Osteocyte (in vitro differentiated cells): ENCODE measurements at regions not wholly inside any gene's neighbourhood (a gene's known extent, or its start where the extent isn't known, plus 50 kb on each side); places are given as distances from the start of the nearest gene placed in this dataset.

Experiments
- DNase-seq: peaks from one replicate; pipeline ENCODE4 v3.0.0; 2021; ENCODE audit warnings: mixed read lengths; ENCODE audit not compliant: unreplicated experiment; ENCODE audit errors: extremely low spot score
- H3K27ac Mint-ChIP-seq: one replicate; pipeline ENCODE4 v1.8.0; 2021; ENCODE audit warnings: mild to moderate bottlenecking, mixed read lengths; ENCODE audit not compliant: unreplicated experiment
- H3K27me3 Mint-ChIP-seq: one replicate; pipeline ENCODE4 v1.8.0; 2021; ENCODE audit warnings: mixed read lengths; ENCODE audit not compliant: unreplicated experiment
- H3K36me3 Mint-ChIP-seq: one replicate; pipeline ENCODE4 v1.8.0; 2021; ENCODE audit warnings: mixed read lengths; ENCODE audit not compliant: unreplicated experiment
- H3K4me1 Mint-ChIP-seq: one replicate; pipeline ENCODE4 v1.8.0; 2021; ENCODE audit warnings: mixed read lengths; ENCODE audit not compliant: unreplicated experiment
- H3K4me3 Mint-ChIP-seq: one replicate; pipeline ENCODE4 v1.8.0; 2021; ENCODE audit warnings: mild to moderate bottlenecking, moderate library complexity, mixed read lengths; ENCODE audit not compliant: unreplicated experiment
- H3K9me3 Mint-ChIP-seq: one replicate; pipeline ENCODE4 v1.8.0; 2021; ENCODE audit warnings: mixed read lengths; ENCODE audit not compliant: unreplicated experiment
- TF ChIP-seq, protein P1 (sequence below): fragments of 200-600 bp; sonication (generic); IDR thresholded peaks from 2 replicates; pipeline ENCODE4 v1.5.0; 2021; ENCODE audit warnings: antibody characterized with exemption, mild to moderate bottlenecking, moderate library complexity

DNA sequence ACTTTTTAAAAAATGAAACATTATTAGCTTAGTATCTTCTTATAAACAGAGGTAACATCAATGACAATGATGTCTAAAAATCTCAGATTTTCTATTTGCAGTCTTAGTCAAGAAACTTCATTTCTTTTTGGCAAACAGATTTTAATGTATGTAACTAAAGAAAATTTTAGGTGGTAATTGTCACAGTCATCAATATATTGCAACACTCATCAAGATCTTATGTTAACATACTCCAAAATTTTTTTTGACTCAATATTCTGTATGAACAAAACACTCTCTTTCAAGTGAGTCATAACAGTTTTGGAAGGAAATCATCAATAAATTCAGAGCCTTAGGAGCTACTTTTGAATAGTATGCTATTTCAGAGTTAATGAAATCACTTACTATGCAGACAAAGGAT, 1507.6 kb downstream of the SLITRK1 start:
- Mint-ChIP-seq H3K27ac (no peak overlapping the region), H3K4me3 (no peak overlapping the region), H3K9me3 (peaks cover 14% of the 10 kb centered on the region), H3K27me3 (no peaks in the 10 kb centered on the region), H3K4me1 (no peaks in the 10 kb centered on the region), H3K36me3 (no peaks in the 10 kb centered on the region)
- DNase-seq = no peak
- TF ChIP-seq, protein P1, sequence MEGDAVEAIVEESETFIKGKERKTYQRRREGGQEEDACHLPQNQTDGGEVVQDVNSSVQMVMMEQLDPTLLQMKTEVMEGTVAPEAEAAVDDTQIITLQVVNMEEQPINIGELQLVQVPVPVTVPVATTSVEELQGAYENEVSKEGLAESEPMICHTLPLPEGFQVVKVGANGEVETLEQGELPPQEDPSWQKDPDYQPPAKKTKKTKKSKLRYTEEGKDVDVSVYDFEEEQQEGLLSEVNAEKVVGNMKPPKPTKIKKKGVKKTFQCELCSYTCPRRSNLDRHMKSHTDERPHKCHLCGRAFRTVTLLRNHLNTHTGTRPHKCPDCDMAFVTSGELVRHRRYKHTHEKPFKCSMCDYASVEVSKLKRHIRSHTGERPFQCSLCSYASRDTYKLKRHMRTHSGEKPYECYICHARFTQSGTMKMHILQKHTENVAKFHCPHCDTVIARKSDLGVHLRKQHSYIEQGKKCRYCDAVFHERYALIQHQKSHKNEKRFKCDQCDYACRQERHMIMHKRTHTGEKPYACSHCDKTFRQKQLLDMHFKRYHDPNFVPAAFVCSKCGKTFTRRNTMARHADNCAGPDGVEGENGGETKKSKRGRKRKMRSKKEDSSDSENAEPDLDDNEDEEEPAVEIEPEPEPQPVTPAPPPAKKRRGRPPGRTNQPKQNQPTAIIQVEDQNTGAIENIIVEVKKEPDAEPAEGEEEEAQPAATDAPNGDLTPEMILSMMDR = no peak

DNA sequence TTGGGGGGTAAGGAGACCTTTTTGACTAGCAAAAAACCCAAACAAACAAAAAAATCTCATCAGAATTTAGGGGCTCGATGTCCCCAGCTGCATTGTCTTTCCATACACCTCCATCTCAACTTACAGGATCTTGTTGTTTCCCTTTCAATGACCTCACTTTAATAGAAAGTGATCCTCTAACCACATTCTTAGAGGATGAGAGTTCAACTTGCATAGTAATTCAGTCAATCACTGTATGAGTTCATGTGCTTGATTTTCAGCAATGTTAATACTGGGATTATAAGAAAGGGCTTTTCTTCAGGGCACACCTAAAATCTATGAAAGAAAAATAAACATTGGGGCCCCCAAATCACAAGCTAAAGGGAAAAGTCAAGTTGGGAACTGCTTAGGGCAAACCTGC, 1512.0 kb downstream of the SLITRK1 start:
- DNase-seq = no peak
- Mint-ChIP-seq H3K4me1 (no peaks in the 10 kb centered on the region), H3K27me3 (no peaks in the 10 kb centered on the region), H3K27ac (no peak overlapping the region), H3K36me3 (no peaks in the 10 kb centered on the region), H3K4me3 (no peak overlapping the region), H3K9me3 (no peaks in the 10 kb centered on the region)
- TF ChIP-seq, protein P1 = no peak

DNA sequence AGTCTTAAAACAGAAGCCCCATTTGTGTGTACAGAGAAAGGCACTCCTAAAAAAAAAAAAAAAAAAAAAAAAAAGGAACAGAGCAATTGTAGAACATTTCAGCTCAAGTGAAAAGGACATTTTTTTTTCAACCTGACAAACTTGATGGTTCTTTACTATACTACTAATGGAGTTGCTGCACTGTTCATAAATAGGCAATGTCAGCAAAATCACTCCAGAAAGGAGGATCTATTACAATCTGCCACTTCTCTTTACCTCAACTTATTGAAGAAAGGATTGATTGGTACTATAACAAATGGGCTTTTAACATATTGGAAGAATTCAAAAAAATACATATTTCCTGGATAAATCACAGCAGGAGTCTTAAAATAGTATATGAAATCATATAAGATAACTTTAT, 1517.7 kb downstream of the SLITRK1 start:
- no peak overlapping the region for H3K4me3 Mint-ChIP-seq

DNA sequence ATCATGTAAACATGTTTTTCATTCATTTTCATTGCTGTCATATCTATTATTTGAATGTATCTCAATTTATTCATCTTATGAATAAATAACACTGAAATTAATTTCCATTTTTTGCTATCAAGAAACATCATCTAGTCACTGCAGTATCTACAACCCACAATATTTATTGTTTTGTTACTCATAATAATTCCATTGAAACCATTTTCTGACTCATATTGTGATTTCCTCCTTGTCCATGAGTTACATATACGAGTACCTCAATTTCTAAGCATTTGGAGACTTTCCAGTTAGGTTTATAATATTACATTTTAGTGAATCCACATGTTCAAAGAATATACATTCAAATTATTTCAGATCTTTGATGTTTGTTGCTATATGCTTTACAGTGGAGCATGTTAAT, 1524.0 kb downstream of the SLITRK1 start:
- TF ChIP-seq, protein P1 = no peak

More for the DNA sequence above, 1517.7 kb downstream of the SLITRK1 start:
- Mint-ChIP-seq H3K27me3 (no peaks in the 10 kb centered on the region), H3K27ac (no peak overlapping the region), H3K36me3 (no peaks in the 10 kb centered on the region), H3K9me3 (no peaks in the 10 kb centered on the region), H3K4me1 (no peaks in the 10 kb centered on the region)
- DNase-seq = no peak
- TF ChIP-seq, protein P1 = no peak

DNA sequence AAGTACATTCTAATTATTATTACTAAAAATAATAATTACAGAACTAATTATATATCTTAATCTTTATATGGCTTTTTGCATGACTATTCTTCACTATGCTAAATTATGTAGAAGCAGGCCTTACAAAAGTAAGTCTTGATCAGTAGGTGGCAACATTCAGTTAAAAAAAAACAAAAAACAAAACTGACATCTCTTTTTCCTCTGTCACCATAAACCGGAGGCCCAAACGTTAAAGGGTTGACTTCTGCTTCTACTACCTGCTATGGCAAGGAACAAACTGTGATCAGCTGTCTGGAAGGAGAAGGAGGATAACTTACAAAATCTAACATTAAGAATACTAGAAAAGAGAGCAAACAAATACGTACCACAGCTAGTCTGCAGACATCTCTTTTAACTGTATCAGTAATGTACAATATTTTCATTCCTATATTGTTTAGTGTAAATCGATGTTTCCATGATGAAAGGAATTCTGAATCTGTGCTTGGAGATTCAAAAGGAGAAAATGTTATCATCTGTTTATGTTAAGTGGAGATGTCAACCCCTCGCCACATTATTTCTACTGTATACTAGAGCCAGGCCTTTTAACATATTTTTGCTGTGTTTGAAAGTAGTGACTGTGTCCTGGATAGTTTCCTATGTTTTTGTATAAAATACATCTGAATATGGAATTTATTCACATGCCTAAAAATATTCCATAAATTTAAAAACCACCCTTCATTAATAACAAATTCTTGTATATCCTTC, 1525.4 kb downstream of the SLITRK1 start:
- no peak overlapping the region for H3K4me3 Mint-ChIP-seq
- TF ChIP-seq, protein P1 = peak; percentile 51
- H3K9me3 Mint-ChIP-seq = no peaks in the 10 kb centered on the region
- no peaks in the 10 kb centered on the region for H3K36me3 Mint-ChIP-seq
- no peaks in the 10 kb centered on the region for H3K27me3 Mint-ChIP-seq
- no peak for DNase-seq
- H3K27ac Mint-ChIP-seq = no peak overlapping the region
- no peaks in the 10 kb centered on the region for H3K4me1 Mint-ChIP-seq

More for the DNA sequence above, 1524.0 kb downstream of the SLITRK1 start:
- no peak overlapping the region for H3K4me3 Mint-ChIP-seq
- H3K9me3 Mint-ChIP-seq = no peaks in the 10 kb centered on the region
- no peaks in the 10 kb centered on the region for H3K4me1 Mint-ChIP-seq
- DNase-seq = no peak
- H3K27ac Mint-ChIP-seq = no peak overlapping the region
- no peaks in the 10 kb centered on the region for H3K36me3 Mint-ChIP-seq
- no peaks in the 10 kb centered on the region for H3K27me3 Mint-ChIP-seq
